OCI-LY7 (cell line): ENCODE measurements at regions not wholly inside any gene's neighbourhood (a gene's known extent, or its start where the extent isn't known, plus 50 kb on each side); places are given as distances from the start of the nearest gene placed in this dataset.

ENCODE experiments used
- BruUV-seq: library from RNA; stranded (reverse); fragments of 400-500 nt; replicated peaks from 2 replicates; lab custom pipeline; 2021; lab: Mats Ljungman, UMichigan
- CTCF ChIA-PET: fragments of 300-600 bp; sonication (Branson Sonifier 250); formaldehyde crosslinking; loops from one replicate; lab custom pipeline; 2022; ENCODE audit warnings: antibody characterized with exemption; ENCODE audit not compliant: unreplicated experiment; lab: Charles Lee
- POLR2A ChIA-PET: fragments of 300-600 bp; sonication (Branson Sonifier 250); formaldehyde crosslinking; loops from one replicate; lab custom pipeline; 2022; ENCODE audit warnings: antibody characterized with exemption; lab: Charles Lee
- DNase-seq: peaks from one replicate; pipeline ENCODE4 v3.0.0-alpha.2; 2015; ENCODE audit warnings: low spot score
- H2AFZ ChIP-seq: fragments of 200-600 bp; sonication (generic), shearing (Covaris generic); 2 replicates; pipeline ENCODE4 v1.6.1; 2014; ENCODE audit warnings: mild to moderate bottlenecking, antibody characterized with exemption, low read length, moderate library complexity
- H3K27ac ChIP-seq: fragments of 200-600 bp; sonication (generic); 2 replicates; pipeline ENCODE4 v1.5.1; 2014; ENCODE audit warnings: mixed run types, low read depth, mild to moderate bottlenecking, moderate library complexity, low read length, inconsistent platforms; ENCODE audit not compliant: poor library complexity, severe bottlenecking
- H3K36me3 ChIP-seq: fragments of 200-600 bp; sonication (generic); 2 replicates; pipeline ENCODE4 v1.6.1; 2014; ENCODE audit warnings: mild to moderate bottlenecking, antibody characterized with exemption, low read length, moderate library complexity, mixed read lengths; ENCODE audit not compliant: insufficient read depth
- H3K4me1 ChIP-seq: fragments of 200-600 bp; sonication (generic); 2 replicates; pipeline ENCODE4 v1.5.1; 2014; ENCODE audit warnings: mild to moderate bottlenecking, low read length; ENCODE audit not compliant: insufficient read depth, poor library complexity, severe bottlenecking
- H3K4me2 ChIP-seq: fragments of 200-600 bp; sonication (generic); 2 replicates; pipeline ENCODE4 v1.6.1; 2014; ENCODE audit warnings: mild to moderate bottlenecking, low read length
- H3K4me3 ChIP-seq: fragments of 200-600 bp; sonication (generic); 2 replicates; pipeline ENCODE4 v1.5.1; 2014; ENCODE audit warnings: mild to moderate bottlenecking, low read depth, low read length; ENCODE audit not compliant: poor library complexity, severe bottlenecking
- H3K79me2 ChIP-seq: fragments of 200-600 bp; sonication (generic); 2 replicates; pipeline ENCODE4 v1.6.1; 2016; ENCODE audit warnings: low read depth, mild to moderate bottlenecking, low read length, moderate library complexity, mixed read lengths; ENCODE audit not compliant: insufficient read depth
- H3K9me2 ChIP-seq: fragments of 200-600 bp; sonication (generic); 2 replicates; pipeline ENCODE4 v1.6.1; 2016; ENCODE audit warnings: mild to moderate bottlenecking, low read length, mixed read lengths; ENCODE audit not compliant: insufficient read depth
- H3K9me3 ChIP-seq: fragments of 200-600 bp; sonication (generic); 2 replicates; pipeline ENCODE4 v1.6.1; 2014; ENCODE audit warnings: mild to moderate bottlenecking, mixed run types, low read length, mixed read lengths
- H4K20me1 ChIP-seq: fragments of 200-600 bp; sonication (generic); 2 replicates; pipeline ENCODE4 v1.6.1; 2014; ENCODE audit warnings: mild to moderate bottlenecking, antibody characterized with exemption, low read length, moderate library complexity, mixed read lengths; ENCODE audit not compliant: insufficient read depth
- CTCF ChIP-seq: fragments of 200-600 bp; sonication (generic); conservative IDR thresholded peaks from 2 replicates; pipeline ENCODE4 v1.5.1; 2014; ENCODE audit warnings: mild to moderate bottlenecking, antibody characterized with exemption, low read length, moderate library complexity, mixed read lengths
- EZH2phosphoT487 ChIP-seq: fragments of 200-600 bp; sonication (generic); IDR thresholded peaks from 2 replicates; pipeline ENCODE4 v1.6.1; 2018; ENCODE audit warnings: low read depth, borderline replicate concordance, mild to moderate bottlenecking, mixed run types, antibody characterized with exemption, low read length, moderate library complexity, mixed read lengths
- intact Hi-C: fragments of 100-400 bp; cut with micrococcal nuclease; formaldehyde crosslinking; loops from one replicate; pipeline ENCODE4 v1.10.0; 2022; ENCODE audit not compliant: unreplicated experiment

GRCh38 chr22:48319321-48320047, 1508.2 kb downstream of the BRD1 start:
- H3K4me1 ChIP-seq: no peaks in the 10 kb centered on the region
- TF ChIP-seq CTCF (no peak), EZH2phosphoT487 (no peak)
- no peak overlapping the region for H3K27ac ChIP-seq
- no peaks in the 10 kb centered on the region for H3K79me2 ChIP-seq
- H2AFZ ChIP-seq: no peak overlapping the region
- DNase-seq: no peak
- no TSS peak for BruUV-seq
- no peak overlapping the region for H3K4me2 ChIP-seq
- intact Hi-C loops: no loop called here
- no peaks in the 10 kb centered on the region for H4K20me1 ChIP-seq
- H3K9me3 ChIP-seq: no peaks in the 10 kb centered on the region
- CTCF ChIA-PET: no interaction called here
- H3K36me3 ChIP-seq: no peaks in the 10 kb centered on the region
- no peaks in the 10 kb centered on the region for H3K9me2 ChIP-seq
- no peak overlapping the region for H3K4me3 ChIP-seq
- POLR2A ChIA-PET: no interaction called here

- Histone ChIP-seq H3K4me1 (no peaks in the 10 kb centered on the region), H3K27ac (no peak overlapping the region), H3K4me3 (no peak overlapping the region), H3K9me2 (no peaks in the 10 kb centered on the region), H3K79me2 (no peaks in the 10 kb centered on the region), H4K20me1 (no peaks in the 10 kb centered on the region), H3K36me3 (no peaks in the 10 kb centered on the region), H3K4me2 (no peak overlapping the region), H2AFZ (no peak overlapping the region), H3K9me3 (no peaks in the 10 kb centered on the region)
- intact Hi-C loops: no loop called here
- BruUV-seq: no TSS peak
- DNase-seq: no peak
- ChIA-PET POLR2A (no interaction called here), CTCF (no interaction called here)
- TF ChIP-seq CTCF (no peak), EZH2phosphoT487 (no peak)
Observed at GRCh38 chr22:48318575-48319320, 1508.9 kb downstream of the BRD1 start.

- CTCF ChIA-PET: no interaction called here
- H3K4me2 ChIP-seq: no peak overlapping the region
- H3K4me3 ChIP-seq: no peak overlapping the region
- no peaks in the 10 kb centered on the region for H3K79me2 ChIP-seq
- no TSS peak for BruUV-seq
- no peak overlapping the region for H3K27ac ChIP-seq
- no peak for DNase-seq
- H2AFZ ChIP-seq: no peak overlapping the region
- H3K9me2 ChIP-seq: no peaks in the 10 kb centered on the region
- no peaks in the 10 kb centered on the region for H3K9me3 ChIP-seq
- no peak for TF ChIP-seq CTCF
- no peak for TF ChIP-seq EZH2phosphoT487
- no peaks in the 10 kb centered on the region for H3K4me1 ChIP-seq
- POLR2A ChIA-PET: no interaction called here
- intact Hi-C loops: no loop called here
- H4K20me1 ChIP-seq: no peaks in the 10 kb centered on the region
- no peaks in the 10 kb centered on the region for H3K36me3 ChIP-seq
Observed at GRCh38 chr22:48318173-48318572, 1509.5 kb downstream of the BRD1 start.
